ENCODE measurements at regions not wholly inside any gene's neighbourhood (a gene's known extent, or its start where the extent isn't known, plus 50 kb on each side); places are given as distances from the start of the nearest gene placed in this dataset.

- H3K4me1 ChIP-seq (ENCODE audit: insufficient read depth, low read length): no peaks in the 10 kb centered on the region
- no peak overlapping the region for H3K9ac ChIP-seq (ENCODE audit: insufficient read depth, low read depth, low read length)
- H3K27ac ChIP-seq (ENCODE audit: extremely low read length, insufficient read depth, low read length): no peak overlapping the region
- no peaks in the 10 kb centered on the region for H3K36me3 ChIP-seq (replicated peaks in 1 of 2; ENCODE audit: control insufficient read depth in 1 of 2, insufficient read depth in 2 of 2, low read length in 2 of 2)
- DNase-seq (ENCODE audit: low spot score) (no peak), FAIRE-seq (no peak), ATAC-seq (no peak)
- no peaks in the 10 kb centered on the region for H3K27me3 ChIP-seq (ENCODE audit: control insufficient read depth in 1 of 2, insufficient read depth in 2 of 2, low read length in 2 of 2)
- POLR2A ChIA-PET: no interaction called here
- intact Hi-C loops (cut with micrococcal nuclease; ENCODE audit: unreplicated experiment) (loop anchor here (2.0 kb wide), 1 partner anchor 283 kb away; no protein-coding TSS in a partner anchor), in situ Hi-C loops (cut with HindIII; ENCODE audit: extremely low pct_ligation_motif_present, low pct_unique_long_range_greater_than_20kb) (no loop called here)
- TF ChIP-seq, protein P1, sequence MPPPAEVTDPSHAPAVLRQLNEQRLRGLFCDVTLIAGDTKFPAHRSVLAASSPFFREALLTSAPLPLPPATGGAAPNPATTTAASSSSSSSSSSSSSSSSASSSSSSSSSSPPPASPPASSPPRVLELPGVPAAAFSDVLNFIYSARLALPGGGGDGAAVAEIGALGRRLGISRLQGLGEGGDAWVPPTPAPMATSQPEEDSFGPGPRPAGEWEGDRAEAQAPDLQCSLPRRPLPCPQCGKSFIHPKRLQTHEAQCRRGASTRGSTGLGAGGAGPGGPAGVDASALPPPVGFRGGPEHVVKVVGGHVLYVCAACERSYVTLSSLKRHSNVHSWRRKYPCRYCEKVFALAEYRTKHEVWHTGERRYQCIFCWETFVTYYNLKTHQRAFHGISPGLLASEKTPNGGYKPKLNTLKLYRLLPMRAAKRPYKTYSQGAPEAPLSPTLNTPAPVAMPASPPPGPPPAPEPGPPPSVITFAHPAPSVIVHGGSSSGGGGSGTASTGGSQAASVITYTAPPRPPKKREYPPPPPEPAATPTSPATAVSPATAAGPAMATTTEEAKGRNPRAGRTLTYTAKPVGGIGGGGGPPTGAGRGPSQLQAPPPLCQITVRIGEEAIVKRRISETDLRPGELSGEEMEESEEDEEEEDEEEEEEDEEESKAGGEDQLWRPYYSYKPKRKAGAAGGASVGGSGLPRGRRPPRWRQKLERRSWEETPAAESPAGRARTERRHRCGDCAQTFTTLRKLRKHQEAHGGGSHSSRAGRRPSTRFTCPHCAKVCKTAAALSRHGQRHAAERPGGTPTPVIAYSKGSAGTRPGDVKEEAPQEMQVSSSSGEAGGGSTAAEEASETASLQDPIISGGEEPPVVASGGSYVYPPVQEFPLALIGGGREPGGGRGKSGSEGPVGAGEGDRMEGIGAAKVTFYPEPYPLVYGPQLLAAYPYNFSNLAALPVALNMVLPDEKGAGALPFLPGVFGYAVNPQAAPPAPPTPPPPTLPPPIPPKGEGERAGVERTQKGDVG (CRISPR knock-in tag; IDR thresholded peaks at IDR 0.05; ENCODE audit: borderline replicate concordance): no peak
- TF ChIP-seq HNRNPLL (IDR thresholded peaks at IDR 0.05; ENCODE audit: low read depth, low read length, poor library complexity, severe bottlenecking) (no peak), STAG1 (CRISPR knock-in tag; IDR thresholded peaks at IDR 0.05) (no peak), RFXANK (CRISPR knock-in tag; IDR thresholded peaks at IDR 0.05) (no peak), PHF8 (CRISPR knock-in tag; IDR thresholded peaks at IDR 0.05) (no peak), ETV5 (CRISPR knock-in tag; IDR thresholded peaks at IDR 0.05; ENCODE audit: borderline replicate concordance) (no peak), ZNF468 (CRISPR knock-in tag; IDR thresholded peaks at IDR 0.05) (no peak), ZNF180 (CRISPR knock-in tag; IDR thresholded peaks at IDR 0.05; ENCODE audit: borderline replicate concordance, low read depth) (no peak), CEBPG (CRISPR knock-in tag; IDR thresholded peaks at IDR 0.05) (no peak), TRAFD1 (CRISPR knock-in tag; IDR thresholded peaks at IDR 0.05; ENCODE audit: borderline replicate concordance) (no peak), TBX3 (IDR thresholded peaks at IDR 0.05; ENCODE audit: borderline replicate concordance) (no peak), ZNF768 (CRISPR knock-in tag; IDR thresholded peaks at IDR 0.05) (no peak), ZNF230 (CRISPR knock-in tag; IDR thresholded peaks at IDR 0.05) (no peak), MAFK (conservative IDR thresholded peaks at IDR 0.05 in 1 of 2, IDR thresholded peaks at IDR 0.05 in 1 of 2; ENCODE audit: low read length in 2 of 2) (no peak), REL (CRISPR knock-in tag; conservative IDR thresholded peaks at IDR 0.05) (no peak), PCBP1 (IDR thresholded peaks at IDR 0.05; ENCODE audit: borderline replicate concordance, low read depth, low read length) (no peak)
- TF ChIP-seq, protein P2, sequence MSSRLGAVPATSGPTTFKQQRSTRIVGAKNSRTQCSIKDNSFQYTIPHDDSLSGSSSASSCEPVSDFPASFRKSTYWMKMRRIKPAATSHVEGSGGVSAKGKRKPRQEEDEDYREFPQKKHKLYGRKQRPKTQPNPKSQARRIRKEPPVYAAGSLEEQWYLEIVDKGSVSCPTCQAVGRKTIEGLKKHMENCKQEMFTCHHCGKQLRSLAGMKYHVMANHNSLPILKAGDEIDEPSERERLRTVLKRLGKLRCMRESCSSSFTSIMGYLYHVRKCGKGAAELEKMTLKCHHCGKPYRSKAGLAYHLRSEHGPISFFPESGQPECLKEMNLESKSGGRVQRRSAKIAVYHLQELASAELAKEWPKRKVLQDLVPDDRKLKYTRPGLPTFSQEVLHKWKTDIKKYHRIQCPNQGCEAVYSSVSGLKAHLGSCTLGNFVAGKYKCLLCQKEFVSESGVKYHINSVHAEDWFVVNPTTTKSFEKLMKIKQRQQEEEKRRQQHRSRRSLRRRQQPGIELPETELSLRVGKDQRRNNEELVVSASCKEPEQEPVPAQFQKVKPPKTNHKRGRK (CRISPR knock-in tag; IDR thresholded peaks at IDR 0.05): no peak
- TF ChIP-seq, protein P3, sequence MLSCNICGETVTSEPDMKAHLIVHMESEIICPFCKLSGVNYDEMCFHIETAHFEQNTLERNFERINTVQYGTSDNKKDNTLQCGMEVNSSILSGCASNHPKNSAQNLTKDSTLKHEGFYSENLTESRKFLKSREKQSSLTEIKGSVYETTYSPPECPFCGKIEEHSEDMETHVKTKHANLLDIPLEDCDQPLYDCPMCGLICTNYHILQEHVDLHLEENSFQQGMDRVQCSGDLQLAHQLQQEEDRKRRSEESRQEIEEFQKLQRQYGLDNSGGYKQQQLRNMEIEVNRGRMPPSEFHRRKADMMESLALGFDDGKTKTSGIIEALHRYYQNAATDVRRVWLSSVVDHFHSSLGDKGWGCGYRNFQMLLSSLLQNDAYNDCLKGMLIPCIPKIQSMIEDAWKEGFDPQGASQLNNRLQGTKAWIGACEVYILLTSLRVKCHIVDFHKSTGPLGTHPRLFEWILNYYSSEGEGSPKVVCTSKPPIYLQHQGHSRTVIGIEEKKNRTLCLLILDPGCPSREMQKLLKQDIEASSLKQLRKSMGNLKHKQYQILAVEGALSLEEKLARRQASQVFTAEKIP (CRISPR knock-in tag; IDR thresholded peaks at IDR 0.05; ENCODE audit: borderline replicate concordance): no peak
- H3K4me3 ChIP-seq (replicated peaks in 1 of 3; ENCODE audit: insufficient read depth in 1 of 3, low read depth in 2 of 3, low read length in 3 of 3): no peak overlapping the region
- no peak overlapping the region for H2AFZ ChIP-seq (ENCODE audit: low read length)
- CTCF ChIA-PET (ENCODE audit: low intra/inter-chr PET ratio, low total read pairs): no interaction called here
- WGBS (ENCODE audit: low lambda C conversion rate): 0% methylated on average over 2 of the region's 2 CpGs
- H3K9me3 ChIP-seq (ENCODE audit: low read length): no peaks in the 10 kb centered on the region
- no peak overlapping the region for H3K4me2 ChIP-seq (ENCODE audit: low read depth, low read length)
- no TSS peak for BruUV-seq (replicated peaks)
- no peaks in the 10 kb centered on the region for H4K20me1 ChIP-seq (ENCODE audit: insufficient read depth, low read length)
- H3K79me2 ChIP-seq (ENCODE audit: insufficient read depth, low read length): no peaks in the 10 kb centered on the region
Measured at GRCh38 chr3:137409584-137409983, 354.5 kb upstream of the SOX14 start.

Measured in HepG2 (cell line).